ENCODE measurements at regions not wholly inside any gene's neighbourhood (a gene's known extent, or its start where the extent isn't known, plus 50 kb on each side); places are given as distances from the start of the nearest gene placed in this dataset.

GRCh38 chr14:103232831-103233319 lies 101.2 kb upstream of the EIF5 start:
- intact Hi-C loops (cut with micrococcal nuclease) (no loop called here), dilution Hi-C loops (cut with MboI; ENCODE audit: extremely low pct_ligation_motif_present, low sequenced_read_pairs) (no loop called here)
- no peaks in the 10 kb centered on the region for H3K9me1 ChIP-seq (replicated peaks; ENCODE audit: control insufficient read depth, extremely low read depth, insufficient read depth, low read length)
- H3K9ac ChIP-seq (replicated peaks; ENCODE audit: extremely low read depth, insufficient read depth, low read length), result no peak overlapping the region
- CTCF ChIA-PET, result no interaction called here
- H3K79me2 ChIP-seq (ENCODE audit: control insufficient read depth, insufficient read depth, low read length), result no peaks in the 10 kb centered on the region
- H3K4me1 ChIP-seq (ENCODE audit: control insufficient read depth, extremely low read depth, insufficient read depth, low read length), result peaks cover 15% of the 10 kb centered on the region
- DNase-seq (ENCODE audit: low read depth, low spot score) (no peak), FAIRE-seq (no peak)
- no peaks in the 10 kb centered on the region for H3K36me3 ChIP-seq (ENCODE audit: control insufficient read depth in 2 of 2, extremely low read depth in 1 of 2, insufficient read depth in 2 of 2, low read length in 2 of 2)
- no peak overlapping the region for H3K4me3 ChIP-seq (replicated peaks in 1 of 3; ENCODE audit: insufficient read depth in 1 of 3, low read depth in 1 of 3, low read length in 3 of 3)
- no peaks in the 10 kb centered on the region for H4K20me1 ChIP-seq (replicated peaks; ENCODE audit: control insufficient read depth, extremely low read depth, insufficient read depth, low read length)
- no peaks in the 10 kb centered on the region for H3K27me3 ChIP-seq (ENCODE audit: control insufficient read depth in 2 of 2, insufficient read depth in 2 of 2, low read length in 2 of 2)
- POLR2A ChIA-PET, result no interaction called here
- no peak overlapping the region for H3K27ac ChIP-seq (ENCODE audit: insufficient read depth, low read depth, low read length)
- no TSS peak for BruUV-seq (replicated peaks)
- H3K4me2 ChIP-seq (ENCODE audit: insufficient read depth, low read length), result no peak overlapping the region
- TF ChIP-seq EZH2 (IDR thresholded peaks at IDR 0.05; ENCODE audit: borderline replicate concordance, low read depth, low read length, severe bottlenecking) (no peak), JUN (IDR thresholded peaks at IDR 0.05; ENCODE audit: borderline replicate concordance, insufficient read depth, insufficient read length, low read depth) (no peak), POLR2A (IDR thresholded peaks at IDR 0.05; ENCODE audit: low read depth, low read length) (no peak), FOS (IDR thresholded peaks at IDR 0.05; ENCODE audit: borderline replicate concordance, insufficient read depth, low read length) (no peak)
- no peak overlapping the region for H2AFZ ChIP-seq (ENCODE audit: low read depth, low read length)
- no peaks in the 10 kb centered on the region for H3K9me3 ChIP-seq (replicated peaks; ENCODE audit: control insufficient read depth, insufficient read depth, low read length)

- no peaks in the 10 kb centered on the region for H3K9me1 ChIP-seq (replicated peaks; ENCODE audit: control insufficient read depth, extremely low read depth, insufficient read depth, low read length)
- H3K4me2 ChIP-seq (ENCODE audit: insufficient read depth, low read length), result no peak overlapping the region
- no TSS peak for BruUV-seq (replicated peaks)
- H4K20me1 ChIP-seq (replicated peaks; ENCODE audit: control insufficient read depth, extremely low read depth, insufficient read depth, low read length), result no peaks in the 10 kb centered on the region
- H3K36me3 ChIP-seq (ENCODE audit: control insufficient read depth in 2 of 2, extremely low read depth in 1 of 2, insufficient read depth in 2 of 2, low read length in 2 of 2), result no peaks in the 10 kb centered on the region
- H3K9me3 ChIP-seq (replicated peaks; ENCODE audit: control insufficient read depth, insufficient read depth, low read length), result no peaks in the 10 kb centered on the region
- H3K27ac ChIP-seq (ENCODE audit: insufficient read depth, low read depth, low read length), result no peak overlapping the region
- CTCF ChIA-PET, result no interaction called here
- POLR2A ChIA-PET, result no interaction called here
- H2AFZ ChIP-seq (ENCODE audit: low read depth, low read length), result no peak overlapping the region
- dilution Hi-C loops (cut with MboI; ENCODE audit: extremely low pct_ligation_motif_present, low sequenced_read_pairs) (no loop called here), intact Hi-C loops (cut with micrococcal nuclease) (no loop called here)
- no peak overlapping the region for H3K9ac ChIP-seq (replicated peaks; ENCODE audit: extremely low read depth, insufficient read depth, low read length)
- TF ChIP-seq GATA2 (IDR thresholded peaks at IDR 0.05; ENCODE audit: insufficient read depth, insufficient read length, low read depth, low read length), result no peak
- no peak for TF ChIP-seq JUN (IDR thresholded peaks at IDR 0.05; ENCODE audit: borderline replicate concordance, insufficient read depth, insufficient read length, low read depth)
- no peak for TF ChIP-seq POLR2A (IDR thresholded peaks at IDR 0.05; ENCODE audit: low read depth, low read length)
- TF ChIP-seq, protein P1, sequence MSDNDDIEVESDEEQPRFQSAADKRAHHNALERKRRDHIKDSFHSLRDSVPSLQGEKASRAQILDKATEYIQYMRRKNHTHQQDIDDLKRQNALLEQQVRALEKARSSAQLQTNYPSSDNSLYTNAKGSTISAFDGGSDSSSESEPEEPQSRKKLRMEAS (IDR thresholded peaks at IDR 0.05; ENCODE audit: insufficient read depth, insufficient read length), result no peak
- TF ChIP-seq MYC (IDR thresholded peaks at IDR 0.05; ENCODE audit: low read depth, low read length), result no peak
- no peak for TF ChIP-seq FOS (IDR thresholded peaks at IDR 0.05; ENCODE audit: borderline replicate concordance, insufficient read depth, low read length)
- TF ChIP-seq CTCF (IDR thresholded peaks at IDR 0.05; ENCODE audit: extremely low read depth in 1 of 2, insufficient read depth in 1 of 2, low read depth in 1 of 2, low read length in 2 of 2), result no peak
- TF ChIP-seq EZH2 (IDR thresholded peaks at IDR 0.05; ENCODE audit: borderline replicate concordance, low read depth, low read length, severe bottlenecking), result no peak
- no peak for TF ChIP-seq POLR2AphosphoS5 (IDR thresholded peaks at IDR 0.05; ENCODE audit: insufficient read depth, low read depth, low read length)
- no peaks in the 10 kb centered on the region for H3K27me3 ChIP-seq (ENCODE audit: control insufficient read depth in 2 of 2, insufficient read depth in 2 of 2, low read length in 2 of 2)
- peaks cover 15% of the 10 kb centered on the region for H3K4me1 ChIP-seq (ENCODE audit: control insufficient read depth, extremely low read depth, insufficient read depth, low read length)
- H3K79me2 ChIP-seq (ENCODE audit: control insufficient read depth, insufficient read depth, low read length), result no peaks in the 10 kb centered on the region
- no peak overlapping the region for H3K4me3 ChIP-seq (replicated peaks in 1 of 3; ENCODE audit: insufficient read depth in 1 of 3, low read depth in 1 of 3, low read length in 3 of 3)
- FAIRE-seq (no peak), DNase-seq (ENCODE audit: low read depth, low spot score) (no peak)
Measured at GRCh38 chr14:103233328-103233727, 100.7 kb upstream of the EIF5 start.

Measured in endothelial cell of umbilical vein (primary cell).